ENCODE measurements at regions not wholly inside any gene's neighbourhood (a gene's known extent, or its start where the extent isn't known, plus 50 kb on each side); places are given as distances from the start of the nearest gene placed in this dataset.

GRCh38 chr15:70220490-70221096 lies 122.9 kb upstream of the TLE3 start:
- H3K4me3 ChIP-seq (ENCODE audit: low read length) = no peak overlapping the region
- H3K9me3 ChIP-seq (ENCODE audit: control insufficient read depth, insufficient read depth, low read length) = no peaks in the 10 kb centered on the region
- no peaks in the 10 kb centered on the region for H3K9me2 ChIP-seq (replicated peaks; ENCODE audit: control insufficient read depth, low read length)
- no peaks in the 10 kb centered on the region for H3K79me2 ChIP-seq (ENCODE audit: control insufficient read depth, low read length)
- TF ChIP-seq CTCF (IDR thresholded peaks at IDR 0.05; ENCODE audit: low read depth, low read length, poor library complexity, severe bottlenecking) = no peak
- TF ChIP-seq EZH2phosphoT487 (IDR thresholded peaks at IDR 0.05; ENCODE audit: borderline replicate concordance, low read length) = no peak
- H3K4me1 ChIP-seq (ENCODE audit: control insufficient read depth, low read length) = peaks cover 5% of the 10 kb centered on the region; the same call in 1 of the 2 replicates
- no peak overlapping the region for H3K27ac ChIP-seq (ENCODE audit: low read depth, low read length)
- H3K27me3 ChIP-seq (ENCODE audit: control insufficient read depth, low read length) = no peaks in the 10 kb centered on the region; the same call in 1 of the 2 replicates
- H3K4me2 ChIP-seq (ENCODE audit: low read length) = no peak overlapping the region
- H3K36me3 ChIP-seq (ENCODE audit: control insufficient read depth, low read length) = no peaks in the 10 kb centered on the region
- H3F3A ChIP-seq (ENCODE audit: control insufficient read depth, insufficient read depth) = no peaks in the 10 kb centered on the region
- H4K20me1 ChIP-seq (ENCODE audit: control insufficient read depth, insufficient read depth, low read depth, low read length) = no peaks in the 10 kb centered on the region

- H3K9me2 ChIP-seq (replicated peaks; ENCODE audit: control insufficient read depth, low read length) = no peaks in the 10 kb centered on the region
- no peak overlapping the region for H3K27ac ChIP-seq (ENCODE audit: low read depth, low read length)
- no peaks in the 10 kb centered on the region; the same call in 1 of the 2 replicates for H3K27me3 ChIP-seq (ENCODE audit: control insufficient read depth, low read length)
- no peaks in the 10 kb centered on the region for H4K20me1 ChIP-seq (ENCODE audit: control insufficient read depth, insufficient read depth, low read depth, low read length)
- no peaks in the 10 kb centered on the region for H3F3A ChIP-seq (ENCODE audit: control insufficient read depth, insufficient read depth)
- TF ChIP-seq EZH2phosphoT487 (IDR thresholded peaks at IDR 0.05; ENCODE audit: borderline replicate concordance, low read length) (no peak), CTCF (IDR thresholded peaks at IDR 0.05; ENCODE audit: low read depth, low read length, poor library complexity, severe bottlenecking) (no peak)
- H3K4me3 ChIP-seq (ENCODE audit: low read length) = no peak overlapping the region
- H3K36me3 ChIP-seq (ENCODE audit: control insufficient read depth, low read length) = no peaks in the 10 kb centered on the region
- no peaks in the 10 kb centered on the region for H3K79me2 ChIP-seq (ENCODE audit: control insufficient read depth, low read length)
- no peaks in the 10 kb centered on the region for H3K9me3 ChIP-seq (ENCODE audit: control insufficient read depth, insufficient read depth, low read length)
- H3K4me1 ChIP-seq (ENCODE audit: control insufficient read depth, low read length) = peaks cover 5% of the 10 kb centered on the region; the same call in 1 of the 2 replicates
- no peak overlapping the region for H3K4me2 ChIP-seq (ENCODE audit: low read length)
Observed at GRCh38 chr15:70219966-70220365, 122.2 kb upstream of the TLE3 start.

GRCh38 chr15:70219256-70219895 lies 121.7 kb upstream of the TLE3 start:
- H3K9me2 ChIP-seq (replicated peaks; ENCODE audit: control insufficient read depth, low read length) = no peaks in the 10 kb centered on the region
- H3K27ac ChIP-seq (ENCODE audit: low read depth, low read length) = no peak overlapping the region
- peaks cover 5% of the 10 kb centered on the region; the same call in 1 of the 2 replicates for H3K4me1 ChIP-seq (ENCODE audit: control insufficient read depth, low read length)
- H3K9me3 ChIP-seq (ENCODE audit: control insufficient read depth, insufficient read depth, low read length) = no peaks in the 10 kb centered on the region
- no peak for TF ChIP-seq EZH2phosphoT487 (IDR thresholded peaks at IDR 0.05; ENCODE audit: borderline replicate concordance, low read length)
- no peak for TF ChIP-seq CTCF (IDR thresholded peaks at IDR 0.05; ENCODE audit: low read depth, low read length, poor library complexity, severe bottlenecking)
- H3F3A ChIP-seq (ENCODE audit: control insufficient read depth, insufficient read depth) = no peaks in the 10 kb centered on the region
- H3K79me2 ChIP-seq (ENCODE audit: control insufficient read depth, low read length) = no peaks in the 10 kb centered on the region
- H3K36me3 ChIP-seq (ENCODE audit: control insufficient read depth, low read length) = no peaks in the 10 kb centered on the region
- H3K27me3 ChIP-seq (ENCODE audit: control insufficient read depth, low read length) = no peaks in the 10 kb centered on the region
- H3K4me2 ChIP-seq (ENCODE audit: low read length) = no peak overlapping the region
- H4K20me1 ChIP-seq (ENCODE audit: control insufficient read depth, insufficient read depth, low read depth, low read length) = no peaks in the 10 kb centered on the region
- H3K4me3 ChIP-seq (ENCODE audit: low read length) = no peak overlapping the region
